GM18868 (cell line): ENCODE measurements at regions not wholly inside any gene's neighbourhood (a gene's known extent, or its start where the extent isn't known, plus 50 kb on each side); places are given as distances from the start of the nearest gene placed in this dataset.

Experiments
- ATAC-seq: cut with Tn5 transposase; IDR thresholded peaks from one replicate; pipeline ENCODE4 v1.9.1; 2021; ENCODE audit warnings: mild to moderate bottlenecking, moderate library complexity; ENCODE audit not compliant: unreplicated experiment

DNA sequence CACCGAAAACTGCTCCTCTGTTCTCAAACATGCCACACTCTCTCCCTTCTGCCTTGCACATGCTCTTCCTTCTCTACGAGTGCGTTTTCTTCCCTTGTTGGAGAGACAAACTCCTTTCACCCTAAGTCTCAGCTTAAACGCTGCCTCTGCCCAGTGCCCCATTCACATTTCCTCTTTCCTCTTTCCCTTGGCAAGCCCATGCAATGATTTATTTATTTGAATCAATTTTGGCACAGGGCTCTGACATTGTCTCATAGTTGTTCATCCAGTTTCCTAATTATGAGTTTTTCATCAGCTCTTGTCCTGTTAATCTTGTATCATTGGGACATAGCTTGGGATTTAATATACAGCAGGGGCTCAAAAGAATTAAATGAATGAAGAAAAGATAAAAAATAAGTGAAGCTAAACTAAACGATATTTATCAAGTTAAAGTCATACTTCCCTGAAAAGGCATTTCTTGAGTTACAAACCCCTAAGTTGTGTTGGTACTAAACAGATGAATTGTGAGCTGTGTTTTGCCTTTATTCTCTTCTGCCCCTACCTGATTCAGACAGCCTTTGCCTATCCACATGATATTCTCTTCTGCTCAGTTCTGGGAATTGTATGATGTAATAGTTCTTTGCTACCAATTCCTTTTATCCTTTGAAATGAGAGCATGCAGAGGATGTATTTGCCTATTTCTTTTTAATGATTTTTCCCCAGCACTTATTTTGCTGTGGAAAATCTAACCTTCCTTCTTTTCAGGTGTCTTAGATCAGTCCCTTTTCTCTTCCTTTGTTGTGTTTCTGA, 704.4 kb downstream of the UTRN start:
- ATAC-seq, result no peak

DNA sequence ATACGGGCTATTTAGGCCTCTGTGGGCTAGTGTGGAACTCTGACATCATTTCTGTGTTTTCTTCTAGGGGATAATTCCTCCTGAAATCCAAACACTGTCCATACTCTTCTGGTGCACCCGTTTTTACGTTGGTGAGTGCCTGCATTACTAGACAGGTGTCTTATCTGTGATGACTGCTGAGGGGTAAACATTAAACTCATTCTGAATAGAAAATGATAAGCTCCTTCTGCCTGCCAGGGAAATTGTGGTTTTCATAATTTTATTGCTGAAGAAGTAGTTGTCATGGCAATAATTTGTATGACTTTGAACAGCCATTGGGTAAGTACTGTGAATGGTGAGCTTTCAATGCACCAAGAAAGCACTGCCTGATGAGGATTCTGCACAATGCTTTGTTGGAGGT, 705.6 kb downstream of the UTRN start:
- no peak for ATAC-seq

- no peak for ATAC-seq
These were observed 708.7 kb downstream of the UTRN start for GRCh38 chr6:144993870-144994269.

GRCh38 chr6:144997996-144998395, 712.9 kb downstream of the UTRN start:
- no peak for ATAC-seq

GRCh38 chr6:144999127-144999526, 714.0 kb downstream of the UTRN start:
- no peak for ATAC-seq

GRCh38 chr6:145003145-145003544, 718.0 kb downstream of the UTRN start:
- no peak for ATAC-seq

GRCh38 chr6:145006914-145007313, 721.8 kb downstream of the UTRN start:
- ATAC-seq, result no peak

DNA sequence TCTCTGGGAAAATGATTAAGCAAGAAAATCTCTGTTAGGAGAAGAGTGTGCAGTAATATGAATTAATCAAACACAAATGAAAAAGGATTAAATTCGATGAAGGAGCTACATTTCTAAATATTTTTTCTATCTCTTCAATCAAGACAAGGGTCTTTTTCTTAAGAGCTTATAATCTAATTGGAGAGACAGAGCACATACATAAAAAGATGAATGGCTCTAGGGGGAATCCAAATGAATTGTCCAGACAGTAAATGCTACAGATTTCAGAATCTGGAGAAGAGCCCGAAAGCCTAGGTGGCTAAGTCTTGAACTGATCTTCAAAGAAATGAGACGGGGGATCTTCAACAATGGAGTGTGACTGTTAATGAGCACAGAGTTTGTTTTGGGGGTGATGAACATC, 723.6 kb downstream of the UTRN start:
- ATAC-seq, result no peak

GRCh38 chr6:145009711-145010110, 724.6 kb downstream of the UTRN start:
- ATAC-seq, result no peak

- ATAC-seq, result no peak
These were observed 723.2 kb downstream of the EPM2A start for GRCh38 chr6:145012039-145012662.

DNA sequence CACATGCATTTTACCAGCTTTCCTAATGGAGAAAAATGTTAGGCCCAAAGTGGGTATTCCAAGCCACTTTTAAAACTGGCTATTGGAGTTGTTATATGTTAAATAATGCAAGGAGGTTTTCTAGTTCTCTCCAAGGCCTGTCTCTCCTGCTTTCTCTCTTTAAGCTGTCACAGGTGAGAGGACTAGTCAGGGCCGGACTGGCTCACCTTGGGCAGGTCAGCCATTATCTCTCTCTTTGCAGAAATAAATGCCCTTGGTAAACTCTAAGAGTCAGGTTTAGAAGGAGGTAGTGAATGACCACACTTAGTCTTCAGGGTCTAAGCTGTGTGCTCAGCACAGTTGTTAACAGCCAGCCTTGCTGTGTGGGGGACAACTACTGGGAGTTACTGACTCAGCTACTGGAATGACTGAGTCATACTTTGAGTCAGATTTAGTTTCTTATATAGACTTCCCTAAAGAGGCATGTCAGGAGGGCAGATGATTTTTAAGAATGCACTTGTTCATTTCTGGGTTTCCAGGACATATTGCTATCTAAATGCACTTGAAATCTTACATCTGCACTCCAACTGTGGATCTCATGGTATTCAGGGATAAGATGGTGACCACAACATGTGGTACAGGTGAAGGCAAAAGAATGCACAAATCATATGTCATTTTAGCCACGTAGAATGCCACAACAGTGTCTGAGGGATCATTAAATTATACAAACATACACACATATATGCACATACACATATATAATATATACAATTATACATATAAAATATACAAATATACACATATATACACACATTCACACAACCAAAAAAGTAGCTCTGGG, 719.4 kb downstream of the EPM2A start:
- peak; percentile 100 for ATAC-seq

DNA sequence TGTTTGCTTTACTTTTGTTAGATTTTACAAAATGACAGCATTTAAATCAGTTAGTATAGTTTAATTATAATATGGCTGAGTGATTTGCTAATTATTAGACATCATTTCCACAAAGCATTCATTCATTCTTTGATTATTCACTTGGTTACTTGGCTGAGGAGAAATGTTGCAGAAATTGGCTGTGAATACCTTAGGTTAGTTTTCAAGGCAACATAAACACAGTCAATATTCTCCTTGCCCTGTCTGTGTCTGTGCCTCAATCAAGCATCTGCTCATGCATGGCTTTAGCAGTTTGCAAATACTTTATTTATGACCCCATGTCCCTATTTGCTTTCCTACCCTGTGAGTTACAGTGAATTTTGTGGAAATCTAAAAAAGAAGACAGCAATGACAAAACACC, 718.3 kb downstream of the EPM2A start:
- no peak for ATAC-seq

DNA sequence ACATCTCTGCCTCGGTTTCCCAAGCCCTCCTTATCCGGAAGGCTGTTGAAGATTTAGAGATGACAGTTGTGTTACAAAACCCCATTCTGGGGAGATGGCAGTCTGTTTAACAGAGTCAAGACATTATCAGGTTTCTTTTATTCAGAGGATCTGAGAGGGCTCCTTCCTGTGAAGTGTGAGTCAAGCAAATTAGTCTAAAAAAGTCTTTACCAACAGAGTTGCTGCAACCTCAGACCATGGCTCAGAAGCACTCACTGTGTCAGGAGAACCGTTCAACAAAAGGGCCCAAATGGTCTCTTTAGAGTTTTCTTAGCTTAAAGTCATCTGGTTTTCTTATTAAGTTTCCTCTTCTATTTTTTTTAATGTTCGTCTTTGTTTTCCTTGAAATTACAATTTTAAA, 717.8 kb downstream of the EPM2A start:
- ATAC-seq, result no peak

DNA sequence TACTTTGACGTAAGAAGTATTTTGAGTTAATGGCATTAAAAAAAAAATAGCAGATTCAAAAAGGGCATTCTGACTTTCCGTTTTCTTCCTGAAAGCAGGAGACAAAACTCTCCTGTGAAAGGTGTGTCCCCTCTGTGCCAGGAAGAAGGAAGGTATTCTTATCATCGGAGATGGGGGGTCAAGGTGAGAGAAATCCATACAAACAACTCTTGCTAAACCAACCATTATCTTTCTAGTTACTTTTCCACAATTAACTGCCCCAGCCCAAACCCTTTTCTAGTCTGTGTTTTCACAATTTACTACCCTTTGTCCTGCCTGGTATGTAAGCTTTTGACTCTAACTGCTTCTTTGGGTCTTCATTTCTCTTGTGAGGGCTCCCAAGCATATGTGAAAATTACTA, 717.3 kb downstream of the EPM2A start:
- ATAC-seq, result no peak

DNA sequence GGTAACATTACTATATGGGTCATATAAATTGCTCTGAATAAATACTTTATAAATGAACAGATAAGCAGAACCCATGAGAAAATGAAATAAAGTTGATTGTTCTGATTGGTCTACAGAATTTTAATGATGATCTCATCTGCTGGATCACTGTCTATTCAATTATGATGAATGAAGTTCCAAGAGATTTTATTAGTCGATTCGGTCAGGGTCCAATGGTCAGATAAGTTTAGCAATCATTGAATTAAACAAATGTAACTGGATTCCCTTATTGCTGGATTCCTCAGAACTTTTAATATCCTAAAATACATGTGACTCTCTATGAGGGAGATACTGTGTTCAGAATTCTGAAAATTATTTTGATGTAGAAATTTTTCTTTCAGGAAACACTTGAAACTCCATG, 715.2 kb downstream of the EPM2A start:
- ATAC-seq, result no peak

- ATAC-seq, result no peak
These were observed 714.8 kb downstream of the EPM2A start for GRCh38 chr6:145020543-145020942.

DNA sequence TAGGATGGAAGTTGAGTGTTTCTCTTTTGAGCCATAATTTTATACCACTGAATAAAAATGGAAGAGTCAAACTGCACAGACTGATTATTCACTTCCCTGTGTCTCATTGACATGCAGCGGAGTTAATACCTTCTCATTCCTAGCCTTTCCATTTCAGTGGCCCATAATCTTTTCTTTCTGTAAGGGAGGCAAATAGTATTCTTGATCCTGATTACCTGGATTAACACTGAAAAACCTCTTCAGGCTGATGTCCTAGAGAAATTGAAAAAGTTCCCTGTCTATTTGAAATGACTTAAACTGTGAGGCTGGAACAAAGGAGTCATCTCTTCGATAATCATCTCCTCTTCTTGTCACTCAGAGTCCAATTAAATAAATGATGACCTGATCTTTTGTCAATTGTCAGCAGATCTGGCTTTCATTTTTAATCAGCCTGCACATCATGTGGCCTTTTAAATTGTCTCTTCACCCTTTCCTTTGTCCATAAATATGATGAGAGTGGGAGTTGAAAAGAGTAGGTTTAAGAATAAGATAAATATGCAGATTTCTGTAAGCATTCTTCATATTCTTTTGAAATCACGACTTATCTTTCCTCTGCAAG, 713.0 kb downstream of the EPM2A start:
- no peak for ATAC-seq

DNA sequence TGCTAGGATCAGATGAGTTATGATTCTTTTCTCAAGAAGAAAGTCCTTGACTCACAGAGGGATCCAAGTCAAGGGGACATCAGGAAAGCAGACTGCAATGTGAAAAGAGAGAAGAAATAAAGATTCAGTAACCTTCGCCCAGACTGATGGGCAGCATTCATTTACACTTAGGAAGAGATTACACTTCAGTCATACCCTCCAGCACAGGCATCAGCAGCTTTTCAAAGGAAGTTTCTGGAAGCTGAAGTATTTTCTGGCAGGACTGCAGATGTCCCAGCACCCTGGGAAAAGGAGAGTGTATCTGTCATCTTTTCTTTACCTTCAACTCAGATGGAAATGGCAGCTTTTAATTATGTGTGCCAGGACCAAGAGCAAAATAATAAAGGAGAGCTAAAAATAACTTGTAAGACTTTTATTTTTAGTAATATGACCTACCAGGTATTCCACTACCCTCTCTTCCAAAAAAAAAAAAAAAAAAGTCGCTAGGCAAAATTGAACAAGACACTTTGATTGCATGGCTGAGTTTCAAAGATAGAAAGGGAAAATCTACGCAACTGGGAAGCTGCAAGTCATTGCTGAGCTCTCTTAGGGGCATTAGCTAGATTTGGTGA, 712.1 kb downstream of the EPM2A start:
- ATAC-seq, result no peak

DNA sequence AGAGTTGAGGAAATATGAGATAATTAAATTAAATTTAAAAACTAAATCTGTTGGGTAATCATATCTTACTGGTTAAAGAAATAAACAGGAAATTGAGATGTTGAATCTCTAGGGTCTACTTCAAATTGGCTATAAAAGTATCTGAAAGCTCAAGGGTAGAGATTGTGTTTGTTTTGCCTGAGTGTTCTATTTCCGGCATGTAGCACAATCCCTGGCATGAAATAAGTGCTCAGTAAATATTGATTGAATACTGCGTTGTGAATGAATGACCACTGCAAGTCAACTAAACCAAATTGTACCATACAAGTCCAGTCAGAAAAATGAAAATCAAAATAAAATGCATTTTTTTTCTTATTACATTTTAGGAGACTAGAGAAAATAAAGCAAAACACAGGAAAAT, 709.8 kb downstream of the EPM2A start:
- ATAC-seq, result no peak

- ATAC-seq, result no peak
These were observed 709.0 kb downstream of the EPM2A start for GRCh38 chr6:145026267-145026679.
